IMR-90 (cell line): ENCODE measurements at regions not wholly inside any gene's neighbourhood (a gene's known extent, or its start where the extent isn't known, plus 50 kb on each side); places are given as distances from the start of the nearest gene placed in this dataset.

Experiments used
- BHLHE40 ChIP-seq: fragments of 150-350 bp; IDR thresholded peaks from 2 replicates; pipeline ENCODE4 v1.6.1; 2016; ENCODE audit warnings: mild to moderate bottlenecking, low read depth, low read length
- CEBPB ChIP-seq: IDR thresholded peaks from 2 replicates; pipeline ENCODE4 v1.6.1; 2012; ENCODE audit warnings: low read depth, low read length, improper control_type of control experiment
- CHD1 ChIP-seq: IDR thresholded peaks from 2 replicates; pipeline ENCODE4 v1.6.1; 2012; ENCODE audit warnings: low read depth, low read length, improper control_type of control experiment
- CTCF ChIP-seq: conservative IDR thresholded peaks from 2 replicates; pipeline ENCODE4 v1.5.1; 2012; ENCODE audit warnings: mild to moderate bottlenecking, low read depth, low read length, improper control_type of control experiment
- ELK1 ChIP-seq: fragments of 150-350 bp; IDR thresholded peaks from 2 replicates; pipeline ENCODE4 v1.6.1; 2016; ENCODE audit warnings: low read depth, mild to moderate bottlenecking, low read length, moderate library complexity, borderline replicate concordance
- FOS ChIP-seq: fragments of 150-350 bp; IDR thresholded peaks from 2 replicates; pipeline ENCODE4 v1.6.1; 2016; ENCODE audit warnings: low read depth, low read length
- MAFK ChIP-seq: IDR thresholded peaks from 2 replicates; pipeline ENCODE4 v1.6.1; 2012; ENCODE audit warnings: low read depth, low read length, improper control_type of control experiment
- POLR2A ChIP-seq: IDR thresholded peaks from 2 replicates; pipeline ENCODE4 v1.6.1; 2012; ENCODE audit warnings: mild to moderate bottlenecking, low read depth, low read length
- RAD21 ChIP-seq: IDR thresholded peaks from 2 replicates; pipeline ENCODE4 v1.6.1; 2012; ENCODE audit warnings: low read length, improper control_type of control experiment
- RCOR1 ChIP-seq: IDR thresholded peaks from 2 replicates; pipeline ENCODE4 v1.6.1; 2012; ENCODE audit warnings: mild to moderate bottlenecking, low read length, improper control_type of control experiment; ENCODE audit not compliant: insufficient replicate concordance
- USF2 ChIP-seq: fragments of 150-350 bp; IDR thresholded peaks from 2 replicates; pipeline ENCODE4 v1.6.1; 2017; ENCODE audit warnings: mild to moderate bottlenecking, antibody characterized with exemption, low read length, low read depth

- TF ChIP-seq CTCF (no peak), POLR2A (no peak), CEBPB (no peak; the same call in 1 of the 2 replicates), RAD21 (no peak), ELK1 (no peak), USF2 (no peak), RCOR1 (no peak), MAFK (no peak), BHLHE40 (no peak), FOS (no peak), CHD1 (no peak)
Measured at GRCh38 chr6:159431750-159432149, 261.3 kb downstream of the SOD2 start.
